ENCODE measurements at regions not wholly inside any gene's neighbourhood (a gene's known extent, or its start where the extent isn't known, plus 50 kb on each side); places are given as distances from the start of the nearest gene placed in this dataset.
"Not testable (repeated sequence)": the region's sequence is repeated elsewhere in the genome, so short reads cannot be mapped to it uniquely, and the experiment has no call there.

- TF ChIP-seq ZFX (IDR thresholded peaks at IDR 0.05; ENCODE audit: borderline replicate concordance), result no peak
- TF ChIP-seq, protein P1, sequence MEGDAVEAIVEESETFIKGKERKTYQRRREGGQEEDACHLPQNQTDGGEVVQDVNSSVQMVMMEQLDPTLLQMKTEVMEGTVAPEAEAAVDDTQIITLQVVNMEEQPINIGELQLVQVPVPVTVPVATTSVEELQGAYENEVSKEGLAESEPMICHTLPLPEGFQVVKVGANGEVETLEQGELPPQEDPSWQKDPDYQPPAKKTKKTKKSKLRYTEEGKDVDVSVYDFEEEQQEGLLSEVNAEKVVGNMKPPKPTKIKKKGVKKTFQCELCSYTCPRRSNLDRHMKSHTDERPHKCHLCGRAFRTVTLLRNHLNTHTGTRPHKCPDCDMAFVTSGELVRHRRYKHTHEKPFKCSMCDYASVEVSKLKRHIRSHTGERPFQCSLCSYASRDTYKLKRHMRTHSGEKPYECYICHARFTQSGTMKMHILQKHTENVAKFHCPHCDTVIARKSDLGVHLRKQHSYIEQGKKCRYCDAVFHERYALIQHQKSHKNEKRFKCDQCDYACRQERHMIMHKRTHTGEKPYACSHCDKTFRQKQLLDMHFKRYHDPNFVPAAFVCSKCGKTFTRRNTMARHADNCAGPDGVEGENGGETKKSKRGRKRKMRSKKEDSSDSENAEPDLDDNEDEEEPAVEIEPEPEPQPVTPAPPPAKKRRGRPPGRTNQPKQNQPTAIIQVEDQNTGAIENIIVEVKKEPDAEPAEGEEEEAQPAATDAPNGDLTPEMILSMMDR (IDR thresholded peaks at IDR 0.05), result no peak
- H3K27ac ChIP-seq, result no peak overlapping the region
Measured at GRCh38 chr5:68689010-68689409, 404.8 kb upstream of the SLC30A5 start.

DNA sequence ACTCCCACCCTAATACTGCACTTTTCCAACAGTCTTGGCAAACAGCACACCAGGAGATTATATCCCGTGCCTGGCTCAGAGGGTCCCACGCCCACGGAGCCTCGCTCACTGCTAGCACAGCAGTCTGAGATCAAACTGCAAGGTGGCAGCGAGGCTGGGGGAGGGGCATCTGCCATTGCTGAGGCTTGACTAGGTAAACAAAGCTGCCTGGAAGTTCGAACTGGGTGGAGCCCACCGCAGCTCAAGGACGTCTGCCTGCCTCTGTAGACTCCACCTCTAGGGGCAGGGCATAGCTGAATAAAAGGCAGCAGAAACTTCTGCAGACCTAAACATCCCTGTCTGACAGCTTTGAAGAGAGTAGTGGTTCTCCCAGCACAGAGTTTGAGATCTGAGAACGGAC lies 401.9 kb upstream of the SLC30A5 start:
- H3K27ac ChIP-seq, result not testable (repeated sequence)

DNA sequence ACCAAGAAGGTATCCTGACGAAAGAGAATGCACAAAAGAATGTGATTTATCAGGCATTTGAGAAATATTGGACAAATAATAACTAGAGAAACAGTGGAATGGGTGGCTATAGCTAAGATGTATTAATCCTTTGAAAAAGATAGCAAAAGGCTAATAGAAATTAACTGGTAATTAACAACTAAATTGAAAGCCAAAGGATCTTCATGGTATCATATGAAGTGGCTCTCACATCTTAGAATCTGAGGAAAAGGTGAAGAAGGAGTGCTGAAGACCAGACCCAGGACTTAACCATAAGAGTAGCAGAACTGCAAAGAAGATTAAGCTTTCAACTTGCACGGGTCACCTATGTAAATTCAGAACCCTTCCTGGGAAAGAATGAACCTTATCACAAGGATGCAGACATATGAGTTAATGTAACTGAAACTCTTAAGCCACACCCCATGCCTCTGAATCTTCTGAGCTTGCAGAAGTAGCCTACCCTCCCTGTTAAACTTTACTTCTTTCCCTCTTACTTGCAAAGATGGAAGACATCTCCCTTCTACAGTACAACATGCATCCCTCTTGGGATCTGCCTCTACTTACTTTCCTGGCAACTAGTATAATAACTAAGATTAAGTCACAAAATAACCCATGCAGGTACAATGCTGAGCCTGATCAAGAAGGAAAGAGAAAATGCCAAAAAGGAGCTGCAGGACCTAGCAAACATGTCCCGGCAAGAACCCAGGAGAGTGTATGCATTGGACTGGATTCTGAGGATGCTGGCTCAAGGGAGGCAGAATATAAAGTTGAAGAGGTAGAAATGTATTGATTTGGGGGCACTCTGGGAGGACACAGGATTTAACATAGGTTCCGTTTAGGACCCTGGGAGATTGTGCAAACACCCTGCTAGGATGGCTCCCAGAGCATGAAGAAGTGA lies 395.5 kb upstream of the SLC30A5 start:
- TF ChIP-seq, protein P1 (IDR thresholded peaks at IDR 0.05), result no peak
- no peak for TF ChIP-seq ZFX (IDR thresholded peaks at IDR 0.05; ENCODE audit: borderline replicate concordance)
- no peak overlapping the region for H3K27ac ChIP-seq

DNA sequence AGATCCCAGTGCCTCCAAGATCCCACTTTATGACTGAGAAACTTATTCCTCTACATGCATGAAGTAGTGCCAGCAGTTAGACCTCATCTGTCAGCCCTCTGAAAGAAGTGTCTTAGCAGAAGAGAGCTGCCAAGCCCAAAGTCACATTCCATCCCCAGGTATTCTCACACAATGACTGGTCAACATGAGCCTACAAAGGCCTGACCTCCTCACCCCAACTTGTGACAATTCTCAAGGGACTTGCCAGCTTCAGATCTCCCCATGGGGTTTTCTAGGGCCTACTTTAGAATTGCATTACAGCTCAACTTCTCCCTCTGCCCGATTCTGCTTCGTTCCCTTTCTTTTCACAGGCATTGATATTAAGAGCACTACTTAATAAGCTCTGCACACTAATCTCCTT lies 393.8 kb upstream of the SLC30A5 start:
- TF ChIP-seq ZFX (IDR thresholded peaks at IDR 0.05; ENCODE audit: borderline replicate concordance), result no peak
- TF ChIP-seq, protein P1 (IDR thresholded peaks at IDR 0.05), result no peak
- no peak overlapping the region for H3K27ac ChIP-seq

GRCh38 chr5:68707575-68707974 lies 386.2 kb upstream of the SLC30A5 start:
- TF ChIP-seq ZFX (IDR thresholded peaks at IDR 0.05; ENCODE audit: borderline replicate concordance), result no peak
- TF ChIP-seq, protein P1 (IDR thresholded peaks at IDR 0.05), result no peak
- no peak overlapping the region for H3K27ac ChIP-seq

DNA sequence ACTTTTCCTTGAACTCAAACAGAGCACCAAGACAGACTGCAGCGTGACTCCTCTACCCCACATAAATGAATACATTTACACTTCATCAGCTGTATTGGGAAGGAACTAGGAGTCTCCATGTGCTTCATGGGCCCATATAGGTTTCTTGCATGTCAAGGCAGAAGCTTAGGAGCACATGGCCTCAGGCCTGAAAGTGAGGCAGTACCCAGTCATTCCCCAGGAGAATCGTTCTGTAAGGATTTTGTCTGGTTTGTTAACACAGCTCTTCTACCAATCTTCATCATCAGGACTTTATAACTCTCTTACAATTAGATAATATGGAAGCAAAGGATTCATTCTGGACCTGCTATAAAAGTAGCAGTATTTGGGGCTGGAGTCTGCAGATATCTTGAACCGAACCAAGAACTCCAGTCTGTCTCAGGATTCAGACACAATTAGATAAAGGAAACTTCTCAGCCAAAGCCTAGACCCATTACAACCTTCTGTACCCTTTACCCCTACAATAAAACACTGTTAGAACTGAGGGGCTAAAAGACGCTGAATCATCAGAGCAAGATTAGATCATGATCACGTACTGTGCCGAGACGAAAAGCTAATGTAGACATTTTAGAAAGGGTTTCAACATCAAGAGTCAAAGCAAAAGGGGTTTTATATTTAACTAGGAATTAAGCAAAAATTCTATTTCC lies 385.5 kb upstream of the SLC30A5 start:
- no peak for TF ChIP-seq ZFX (IDR thresholded peaks at IDR 0.05; ENCODE audit: borderline replicate concordance)
- TF ChIP-seq, protein P1 (IDR thresholded peaks at IDR 0.05), result no peak
- H3K27ac ChIP-seq, result no peak overlapping the region

DNA sequence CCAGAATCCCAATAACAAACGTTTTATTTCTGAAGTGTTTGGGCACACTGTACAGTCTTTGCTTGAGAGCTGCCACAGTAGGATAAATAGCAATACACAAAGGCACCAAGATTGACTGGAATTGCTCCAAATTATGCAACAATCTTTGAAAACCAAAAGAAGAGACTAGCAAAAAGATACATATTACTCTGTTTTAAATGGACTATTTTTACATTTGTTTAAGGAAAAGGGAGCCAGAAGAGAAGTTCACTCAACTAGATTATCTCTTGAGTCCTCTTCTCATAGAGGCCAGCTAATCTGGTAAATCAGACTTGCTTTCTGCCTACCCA lies 385.0 kb upstream of the SLC30A5 start:
- H3K27ac ChIP-seq, result no peak overlapping the region
- TF ChIP-seq ZFX (IDR thresholded peaks at IDR 0.05; ENCODE audit: borderline replicate concordance), result no peak
- TF ChIP-seq, protein P1 (IDR thresholded peaks at IDR 0.05), result no peak
